Smooth muscle cell (in vitro differentiated cells): ENCODE measurements at regions not wholly inside any gene's neighbourhood (a gene's known extent, or its start where the extent isn't known, plus 50 kb on each side); places are given as distances from the start of the nearest gene placed in this dataset.

ENCODE experiments used
- DNase-seq: peaks from one replicate; lab custom pipeline; 2025; ENCODE audit not compliant: unreplicated experiment; lab: John Stamatoyannopoulos, UW
- H2AFZ ChIP-seq: fragments of 200-600 bp; sonication (generic); 2 replicates; pipeline ENCODE4 v1.6.0; 2016; ENCODE audit warnings: antibody characterized with exemption, low read depth, mild to moderate bottlenecking
- H3F3A ChIP-seq: fragments of 200-600 bp; sonication (generic); 2 replicates; pipeline ENCODE4 v1.6.0; 2017; ENCODE audit warnings: antibody characterized with exemption, low read depth
- H3K27ac ChIP-seq: fragments of 200-600 bp; sonication (generic); 2 replicates; pipeline ENCODE4 v1.5.1; 2016; ENCODE audit warnings: low read depth, mild to moderate bottlenecking
- H3K27me3 ChIP-seq: fragments of 200-600 bp; sonication (generic); 2 replicates; pipeline ENCODE4 v1.6.1; 2016; ENCODE audit warnings: low read depth, mild to moderate bottlenecking
- H3K36me3 ChIP-seq: fragments of 200-600 bp; sonication (generic); 2 replicates; pipeline ENCODE4 v1.5.1; 2016; ENCODE audit warnings: low read depth
- H3K4me1 ChIP-seq: fragments of 200-600 bp; sonication (generic); 2 replicates; pipeline ENCODE4 v1.5.1; 2016; ENCODE audit warnings: low read depth
- H3K4me2 ChIP-seq: fragments of 200-600 bp; sonication (generic); 2 replicates; pipeline ENCODE4 v1.6.0; 2016; ENCODE audit warnings: mild to moderate bottlenecking
- H3K4me3 ChIP-seq: fragments of 200-600 bp; sonication (generic); 2 replicates; pipeline ENCODE4 v1.5.1; 2016; ENCODE audit warnings: mild to moderate bottlenecking
- H3K79me2 ChIP-seq: fragments of 200-600 bp; sonication (generic); 2 replicates; pipeline ENCODE4 v1.6.0; 2016; ENCODE audit warnings: low read depth, mild to moderate bottlenecking
- H3K9ac ChIP-seq: fragments of 200-600 bp; sonication (generic); 2 replicates; pipeline ENCODE4 v1.6.0; 2016; ENCODE audit warnings: low read depth
- H3K9me3 ChIP-seq: fragments of 200-600 bp; sonication (generic); replicated peaks from 2 replicates; pipeline ENCODE4 v1.5.1; 2016; ENCODE audit warnings: low read depth
- H4K20me1 ChIP-seq: fragments of 200-600 bp; sonication (generic); 2 replicates; pipeline ENCODE4 v1.6.0; 2016; ENCODE audit warnings: low read depth
- WGBS: methylation state at CpG from one replicate; pipeline ENCODE4 v1.1.7; 2016; ENCODE audit warnings: low lambda C conversion rate; 5-methylcytosine and 5-hydroxymethylcytosine counted together
- TF ChIP-seq, protein P1 (sequence below): fragments of 200-600 bp; sonication (generic); IDR thresholded peaks from 2 replicates; pipeline ENCODE4 v1.5.1; 2017; ENCODE audit warnings: borderline replicate concordance, mild to moderate bottlenecking, antibody characterized with exemption; ENCODE audit not compliant: insufficient read depth, poor library complexity, severe bottlenecking

GRCh38 chr10:3652886-3653285 lies 132.1 kb downstream of the KLF6 start:
- no peak for DNase-seq
- H3K36me3 ChIP-seq, result no peaks in the 10 kb centered on the region
- H3K4me2 ChIP-seq, result peak overlapping the region; percentile 51
- no peaks in the 10 kb centered on the region for H3K27me3 ChIP-seq
- no peak overlapping the region for H3K27ac ChIP-seq
- no peaks in the 10 kb centered on the region for H3K9me3 ChIP-seq
- H2AFZ ChIP-seq, result no peak overlapping the region
- no peaks in the 10 kb centered on the region for H3K4me1 ChIP-seq
- no peaks in the 10 kb centered on the region for H4K20me1 ChIP-seq
- 70% methylated on average over 13 of the region's 13 CpGs for WGBS
- H3K9ac ChIP-seq, result no peak overlapping the region
- H3K79me2 ChIP-seq, result no peaks in the 10 kb centered on the region
- TF ChIP-seq, protein P1, sequence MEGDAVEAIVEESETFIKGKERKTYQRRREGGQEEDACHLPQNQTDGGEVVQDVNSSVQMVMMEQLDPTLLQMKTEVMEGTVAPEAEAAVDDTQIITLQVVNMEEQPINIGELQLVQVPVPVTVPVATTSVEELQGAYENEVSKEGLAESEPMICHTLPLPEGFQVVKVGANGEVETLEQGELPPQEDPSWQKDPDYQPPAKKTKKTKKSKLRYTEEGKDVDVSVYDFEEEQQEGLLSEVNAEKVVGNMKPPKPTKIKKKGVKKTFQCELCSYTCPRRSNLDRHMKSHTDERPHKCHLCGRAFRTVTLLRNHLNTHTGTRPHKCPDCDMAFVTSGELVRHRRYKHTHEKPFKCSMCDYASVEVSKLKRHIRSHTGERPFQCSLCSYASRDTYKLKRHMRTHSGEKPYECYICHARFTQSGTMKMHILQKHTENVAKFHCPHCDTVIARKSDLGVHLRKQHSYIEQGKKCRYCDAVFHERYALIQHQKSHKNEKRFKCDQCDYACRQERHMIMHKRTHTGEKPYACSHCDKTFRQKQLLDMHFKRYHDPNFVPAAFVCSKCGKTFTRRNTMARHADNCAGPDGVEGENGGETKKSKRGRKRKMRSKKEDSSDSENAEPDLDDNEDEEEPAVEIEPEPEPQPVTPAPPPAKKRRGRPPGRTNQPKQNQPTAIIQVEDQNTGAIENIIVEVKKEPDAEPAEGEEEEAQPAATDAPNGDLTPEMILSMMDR, result no peak
- H3F3A ChIP-seq, result no peaks in the 10 kb centered on the region
- H3K4me3 ChIP-seq, result no peak overlapping the region

DNA sequence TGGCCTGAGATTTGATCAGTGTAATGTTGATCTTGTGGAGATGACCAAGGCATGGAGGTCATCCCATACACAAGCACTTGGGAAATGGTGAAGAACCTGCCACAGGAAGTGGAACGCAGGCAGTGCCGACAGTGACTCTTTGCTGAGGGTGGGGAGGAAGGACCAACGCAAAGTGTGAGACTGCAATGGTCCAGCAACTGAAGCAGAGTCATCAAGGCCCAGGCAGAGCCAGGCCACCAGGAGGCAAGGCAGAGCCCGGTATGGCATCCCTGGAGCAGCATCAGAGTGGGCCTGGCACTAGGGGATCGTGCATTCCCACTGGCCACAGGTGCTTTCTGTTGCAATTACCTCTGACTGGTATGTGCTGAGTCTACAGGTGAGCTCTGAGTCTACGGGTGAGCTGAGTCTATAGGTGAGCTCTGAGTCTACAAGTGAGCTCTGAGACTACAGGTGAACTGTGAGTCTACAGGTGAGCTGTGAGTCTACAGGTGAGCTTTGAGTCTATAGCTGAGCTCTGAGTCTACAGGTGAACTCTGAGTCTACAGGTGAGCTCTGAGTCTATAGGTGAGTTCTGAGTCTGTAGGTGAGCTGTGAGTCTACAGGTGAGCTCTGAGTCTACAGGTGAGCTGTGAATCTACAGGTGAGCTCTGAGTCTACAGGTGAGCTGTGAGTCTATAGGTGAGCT lies 132.9 kb downstream of the KLF6 start:
- 94% methylated on average over 6 of the region's 6 CpGs for WGBS
- Histone ChIP-seq H4K20me1 (no peaks in the 10 kb centered on the region), H3K9ac (no peak overlapping the region), H3K27ac (no peak overlapping the region), H3K79me2 (no peaks in the 10 kb centered on the region), H3K9me3 (no peaks in the 10 kb centered on the region), H3K4me3 (no peak overlapping the region), H3F3A (no peaks in the 10 kb centered on the region), H3K36me3 (no peaks in the 10 kb centered on the region), H2AFZ (no peak overlapping the region), H3K4me1 (no peaks in the 10 kb centered on the region), H3K4me2 (no peak overlapping the region), H3K27me3 (no peaks in the 10 kb centered on the region)
- TF ChIP-seq, protein P1, result no peak
- DNase-seq, result no peak

DNA sequence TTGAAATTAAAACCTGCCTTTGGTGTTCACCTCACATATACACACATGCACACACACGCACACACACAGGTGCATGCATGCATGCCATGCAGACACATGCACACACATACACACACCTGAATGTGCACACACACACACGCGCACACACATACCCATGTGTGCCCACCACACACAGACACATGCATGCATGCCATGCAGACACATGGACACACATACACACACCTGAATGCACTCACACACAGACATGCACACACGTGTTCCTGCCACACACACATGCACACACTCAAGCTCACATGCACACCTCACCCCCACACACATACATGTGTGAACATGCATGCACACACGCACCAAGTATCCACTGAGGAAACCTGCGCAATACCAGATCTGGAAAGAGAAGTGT lies 136.4 kb downstream of the KLF6 start:
- 88% methylated on average over 6 of the region's 6 CpGs for WGBS

More for the DNA sequence above, 136.4 kb downstream of the KLF6 start:
- Histone ChIP-seq H3K4me1 (no peaks in the 10 kb centered on the region), H3K27me3 (no peaks in the 10 kb centered on the region), H3K9me3 (no peaks in the 10 kb centered on the region), H3K36me3 (no peaks in the 10 kb centered on the region), H3K27ac (no peak overlapping the region), H3K9ac (no peak overlapping the region), H3K4me3 (no peak overlapping the region), H3F3A (no peaks in the 10 kb centered on the region), H4K20me1 (no peaks in the 10 kb centered on the region), H2AFZ (no peak overlapping the region), H3K4me2 (no peak overlapping the region), H3K79me2 (no peaks in the 10 kb centered on the region)
- TF ChIP-seq, protein P1, result no peak
- DNase-seq, result no peak
